22Rv1 (cell line): ENCODE measurements at regions not wholly inside any gene's neighbourhood (a gene's known extent, or its start where the extent isn't known, plus 50 kb on each side); places are given as distances from the start of the nearest gene placed in this dataset.

Experiments
- CTCF ChIP-seq: fragments of 450-650 bp; IDR thresholded peaks from 2 replicates; pipeline ENCODE4 v1.5.1; 2017; ENCODE audit warnings: mild to moderate bottlenecking
- ZFX ChIP-seq: fragments of 450-650 bp; IDR thresholded peaks from 2 replicates; pipeline ENCODE4 v1.6.1; 2017; ENCODE audit warnings: antibody characterized with exemption, borderline replicate concordance

- TF ChIP-seq CTCF (no peak), ZFX (no peak)
Observed at GRCh38 chr4:144564358-144564757, 81.6 kb upstream of the HHIP start.
